DMS 273 (cell line): ENCODE measurements at regions not wholly inside any gene's neighbourhood (a gene's known extent, or its start where the extent isn't known, plus 50 kb on each side); places are given as distances from the start of the nearest gene placed in this dataset.
A peak's percentile ranks its signal among the peaks of the same experiment; 100 is the strongest.
"Not testable (repeated sequence)": the region's sequence is repeated elsewhere in the genome, so short reads cannot be mapped to it uniquely, and the experiment has no call there.

Experiments used
- DNase-seq: peaks from one replicate; lab custom pipeline; 2025; ENCODE audit not compliant: unreplicated experiment; lab: John Stamatoyannopoulos, UW

GRCh38 chr19:27955485-27956480 is 1257.2 kb downstream of the UQCRFS1 start:
- DNase-seq, result no peak

GRCh38 chr19:27942607-27943006 is 1270.3 kb downstream of the UQCRFS1 start:
- DNase-seq, result not testable (repeated sequence)

GRCh38 chr19:27936139-27936538 is 1276.8 kb downstream of the UQCRFS1 start:
- DNase-seq, result no peak

- DNase-seq, result no peak
Measured at GRCh38 chr19:27935669-27936068, 1277.3 kb downstream of the UQCRFS1 start.

GRCh38 chr19:27929399-27929798 is 1283.6 kb downstream of the UQCRFS1 start:
- DNase-seq, result no peak

GRCh38 chr19:27925202-27925601 is 1287.7 kb downstream of the UQCRFS1 start:
- no peak for DNase-seq

- DNase-seq, result no peak
Measured at GRCh38 chr19:27922970-27923369, 1290.0 kb downstream of the UQCRFS1 start.

- no peak for DNase-seq
Measured at GRCh38 chr19:27920774-27921173, 1292.2 kb downstream of the UQCRFS1 start.

GRCh38 chr19:27918818-27919217 is 1294.1 kb downstream of the UQCRFS1 start:
- DNase-seq, result no peak

GRCh38 chr19:27911122-27911898 is 1301.6 kb downstream of the UQCRFS1 start:
- DNase-seq, result no peak

GRCh38 chr19:27909861-27910260 is 1303.1 kb downstream of the UQCRFS1 start:
- DNase-seq, result no peak

- DNase-seq, result no peak
Measured at GRCh38 chr19:27909185-27909840, 1303.6 kb downstream of the UQCRFS1 start.

GRCh38 chr19:27906081-27906480 is 1306.9 kb downstream of the UQCRFS1 start:
- DNase-seq, result no peak

GRCh38 chr19:27905074-27905473 is 1307.9 kb downstream of the UQCRFS1 start:
- DNase-seq, result no peak

GRCh38 chr19:27901078-27901477 is 1311.9 kb downstream of the UQCRFS1 start:
- no peak for DNase-seq

- no peak for DNase-seq
Measured at GRCh38 chr19:27896091-27896490, 1316.9 kb downstream of the UQCRFS1 start.

GRCh38 chr19:27894906-27895754 is 1317.8 kb downstream of the UQCRFS1 start:
- DNase-seq, result peak; percentile 5

GRCh38 chr19:27892500-27892899 is 1320.5 kb downstream of the UQCRFS1 start:
- DNase-seq, result no peak

GRCh38 chr19:27891411-27891810 is 1321.5 kb downstream of the UQCRFS1 start:
- DNase-seq, result no peak

- DNase-seq, result no peak
Measured at GRCh38 chr19:27890696-27891095, 1322.3 kb downstream of the UQCRFS1 start.
